GM12878 (cell line): ENCODE measurements at regions not wholly inside any gene's neighbourhood (a gene's known extent, or its start where the extent isn't known, plus 50 kb on each side); places are given as distances from the start of the nearest gene placed in this dataset.
"Not testable (repeated sequence)": the region's sequence is repeated elsewhere in the genome, so short reads cannot be mapped to it uniquely, and the experiment has no call there.

Source experiments
- CTCF ChIP-seq, 3 experiments: IDR thresholded peaks in 2 of 3; conservative IDR thresholded peaks in 1 of 3; 2 replicates each; pipeline ENCODE4 v1.5.1; 2011; ENCODE audit warnings: low read depth in 3 of 3, low read length in 3 of 3, mild to moderate bottlenecking in 3 of 3, control low read depth in 2 of 3, moderate library complexity in 2 of 3, inconsistent platforms in 1 of 3, mixed read lengths in 1 of 3; ENCODE audit not compliant: control insufficient read depth in 2 of 3, insufficient read depth in 1 of 3; ENCODE audit errors: extremely low read depth in 1 of 3
- EED ChIP-seq: sonication (generic); IDR thresholded peaks from 2 replicates; pipeline ENCODE4 v1.6.1; 2016; ENCODE audit warnings: antibody characterized with exemption, low read depth
- JUND ChIP-seq: IDR thresholded peaks from 2 replicates; pipeline ENCODE4 v1.6.1; 2012; ENCODE audit warnings: low read depth, mild to moderate bottlenecking, low read length, improper control_type of control experiment, moderate library complexity
- MTA3 ChIP-seq: IDR thresholded peaks from 2 replicates; pipeline ENCODE4 v1.6.1; 2012; ENCODE audit warnings: low read length, inconsistent platforms, borderline replicate concordance
- MXI1 ChIP-seq: fragments of 150-350 bp; IDR thresholded peaks from 2 replicates; pipeline ENCODE4 v1.6.1; 2011; ENCODE audit warnings: low read depth, mild to moderate bottlenecking, inconsistent platforms, low read length, improper control_type of control experiment
- MYC ChIP-seq: IDR thresholded peaks from 2 replicates; pipeline ENCODE4 v1.6.1; 2011; ENCODE audit warnings: mild to moderate bottlenecking, low read length, moderate library complexity, inconsistent platforms; ENCODE audit not compliant: insufficient read depth, insufficient replicate concordance, insufficient read length, severe bottlenecking
- RAD21 ChIP-seq: IDR thresholded peaks from 2 replicates; pipeline ENCODE4 v1.6.1; 2011; ENCODE audit warnings: mild to moderate bottlenecking, low read depth, low read length, moderate library complexity; ENCODE audit not compliant: insufficient read depth
- ZNF384 ChIP-seq: IDR thresholded peaks from 2 replicates; pipeline ENCODE4 v1.6.1; 2012; ENCODE audit warnings: low read depth, mild to moderate bottlenecking, low read length, improper control_type of control experiment, borderline replicate concordance
- TF ChIP-seq, protein P1 (sequence below): IDR thresholded peaks from 2 replicates; pipeline ENCODE4 v1.6.1; 2012; ENCODE audit warnings: low read depth, low read length, improper control_type of control experiment

DNA sequence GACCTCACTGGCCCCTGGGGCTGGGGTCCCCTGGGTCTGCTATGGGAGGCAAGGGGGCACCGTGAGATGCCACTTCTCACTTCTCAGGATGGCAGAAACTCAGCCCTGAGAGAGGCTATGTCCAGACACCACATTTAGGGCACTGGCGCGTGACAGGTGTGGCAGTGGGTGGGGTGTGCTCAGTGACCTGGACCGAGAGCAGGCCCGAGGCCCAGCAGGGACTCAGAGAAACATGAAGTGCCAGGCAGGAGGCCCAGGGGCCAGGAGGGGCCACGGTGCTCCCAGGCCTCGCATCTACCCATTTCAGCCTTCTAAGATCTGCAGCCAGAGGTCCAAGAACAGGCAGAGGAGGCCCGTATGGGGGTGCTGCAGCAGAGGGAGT lies 214.9 kb upstream of the SGCG start:
- not testable (repeated sequence) for TF ChIP-seq CTCF (IDR thresholded peaks at IDR 0.05 in 2 of 3, conservative IDR thresholded peaks at IDR 0.05 in 1 of 3; ENCODE audit: control insufficient read depth in 2 of 3, extremely low read depth in 1 of 3, insufficient read depth in 1 of 3, low read depth in 3 of 3, low read length in 3 of 3); MYC; MXI1; JUND; RAD21; MTA3; ZNF384; EED
- TF ChIP-seq, protein P1, sequence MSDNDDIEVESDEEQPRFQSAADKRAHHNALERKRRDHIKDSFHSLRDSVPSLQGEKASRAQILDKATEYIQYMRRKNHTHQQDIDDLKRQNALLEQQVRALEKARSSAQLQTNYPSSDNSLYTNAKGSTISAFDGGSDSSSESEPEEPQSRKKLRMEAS: not testable (repeated sequence)
